ENCODE measurements at regions not wholly inside any gene's neighbourhood (a gene's known extent, or its start where the extent isn't known, plus 50 kb on each side); places are given as distances from the start of the nearest gene placed in this dataset.

GRCh38 chr9:86718388-86719049 lies 228.8 kb downstream of the GAS1 start:
- Histone ChIP-seq H4K20me1 (ENCODE audit: control insufficient read depth, insufficient read depth, low read length, poor library complexity, severe bottlenecking) (no peaks in the 10 kb centered on the region), H3K27me3 (replicated peaks in 1 of 4; ENCODE audit: control extremely low read depth in 1 of 4, control insufficient read depth in 3 of 4, insufficient read depth in 4 of 4, low read length in 3 of 4) (no peaks in the 10 kb centered on the region), H3K9ac (ENCODE audit: low read length) (no peak overlapping the region), H3K9me3 (ENCODE audit: control extremely low read depth in 1 of 3, control insufficient read depth in 2 of 3, insufficient read depth in 1 of 3, low read length in 2 of 3) (no peaks in the 10 kb centered on the region), H2AFZ (ENCODE audit: insufficient read depth, low read depth, low read length, poor library complexity, severe bottlenecking) (no peak overlapping the region), H3K4me2 (replicated peaks; ENCODE audit: low read depth, low read length, poor library complexity, severe bottlenecking) (no peak overlapping the region), H3K4me3 (ENCODE audit: control extremely low read depth in 1 of 5, extremely low read depth in 1 of 5, insufficient read depth in 1 of 5, low read depth in 2 of 5, low read length in 4 of 5) (no peak overlapping the region), H3K4me1 (ENCODE audit: control insufficient read depth in 2 of 2, insufficient read depth in 2 of 2, low read length in 2 of 2) (no peaks in the 10 kb centered on the region), H3K36me3 (replicated peaks in 1 of 2; ENCODE audit: control extremely low read depth in 1 of 2, control insufficient read depth in 1 of 2, extremely low read depth in 1 of 2, insufficient read depth in 2 of 2, low read length in 1 of 2) (no peaks in the 10 kb centered on the region), H3K79me2 (ENCODE audit: control insufficient read depth, insufficient read depth, low read length) (no peaks in the 10 kb centered on the region), H3K27ac (ENCODE audit: low read length in 2 of 2) (no peak overlapping the region)
- DNase-seq (no peak), ATAC-seq (ENCODE audit: low read depth) (no peak)
- H3K27ac Mint-ChIP-seq = no peak overlapping the region
- H3K4me3 Mint-ChIP-seq = no peak overlapping the region
- ChIA-PET POLR2A (no interaction called here), CTCF (no interaction called here)
- no peak for TF ChIP-seq CTCF (IDR thresholded peaks at IDR 0.05)
- TF ChIP-seq EZH2 (IDR thresholded peaks at IDR 0.05; ENCODE audit: borderline replicate concordance, insufficient read depth, low read depth, low read length, poor library complexity, severe bottlenecking) = no peak
- WGBS (ENCODE audit: insufficient coverage) = 99% methylated on average over 7 of the region's 11 CpGs
- H3K27me3 Mint-ChIP-seq = peaks cover 8% of the 10 kb centered on the region
- intact Hi-C loops (cut with micrococcal nuclease) = no loop called here
- H3K4me1 Mint-ChIP-seq = no peaks in the 10 kb centered on the region
- no peaks in the 10 kb centered on the region for H3K9me3 Mint-ChIP-seq (ENCODE audit: insufficient read depth)

DNA sequence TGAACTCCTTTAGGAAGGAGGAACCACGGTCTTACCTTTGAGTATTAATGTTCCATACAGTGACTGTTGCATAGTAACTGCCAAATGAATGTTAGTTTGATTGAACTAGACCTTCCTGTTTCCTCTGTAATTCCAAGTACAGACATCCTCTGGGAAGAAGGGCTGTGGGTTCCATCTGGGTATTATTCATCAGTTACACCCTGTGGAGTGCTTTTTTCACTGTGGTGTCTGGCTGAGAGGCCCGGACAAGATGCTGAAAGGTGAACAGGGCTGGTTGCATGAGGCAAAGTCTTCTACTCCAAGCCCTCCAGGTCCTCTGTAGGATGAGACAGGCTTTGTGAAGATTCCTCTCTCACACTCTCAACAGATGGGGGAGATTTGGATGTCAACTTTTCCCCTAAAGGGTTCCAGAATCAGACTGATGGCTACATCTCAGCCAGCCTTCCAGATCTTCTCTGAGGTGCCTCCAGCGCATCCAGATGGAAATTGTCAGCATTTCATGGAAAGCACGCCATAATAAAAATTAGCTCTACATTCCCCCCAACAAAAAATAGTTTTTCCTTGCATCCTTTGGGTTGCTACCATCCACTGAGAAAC lies 230.9 kb downstream of the GAS1 start:
- H3K9ac ChIP-seq (ENCODE audit: low read length) = no peak overlapping the region
- no peak overlapping the region for H2AFZ ChIP-seq (ENCODE audit: insufficient read depth, low read depth, low read length, poor library complexity, severe bottlenecking)
- Mint-ChIP-seq H3K4me1 (no peaks in the 10 kb centered on the region), H3K9me3 (ENCODE audit: insufficient read depth) (no peaks in the 10 kb centered on the region), H3K27me3 (peaks cover 8% of the 10 kb centered on the region), H3K27ac (no peak overlapping the region), H3K4me3 (no peak overlapping the region)
- no peaks in the 10 kb centered on the region for H4K20me1 ChIP-seq (ENCODE audit: control insufficient read depth, insufficient read depth, low read length, poor library complexity, severe bottlenecking)
- H3K4me2 ChIP-seq (replicated peaks; ENCODE audit: low read depth, low read length, poor library complexity, severe bottlenecking) = no peak overlapping the region
- WGBS (ENCODE audit: insufficient coverage) = no CpG with 5 or more reads among the region's 4 CpGs
- no peaks in the 10 kb centered on the region for H3K27me3 ChIP-seq (replicated peaks in 1 of 4; ENCODE audit: control extremely low read depth in 1 of 4, control insufficient read depth in 3 of 4, insufficient read depth in 4 of 4, low read length in 3 of 4)
- no peaks in the 10 kb centered on the region for H3K4me1 ChIP-seq (ENCODE audit: control insufficient read depth in 2 of 2, insufficient read depth in 2 of 2, low read length in 2 of 2)
- CTCF ChIA-PET = no interaction called here
- H3K9me3 ChIP-seq (ENCODE audit: control extremely low read depth in 1 of 3, control insufficient read depth in 2 of 3, insufficient read depth in 1 of 3, low read length in 2 of 3) = no peaks in the 10 kb centered on the region
- no peak overlapping the region for H3K27ac ChIP-seq (ENCODE audit: low read length in 2 of 2)
- ATAC-seq (ENCODE audit: low read depth) (no peak), DNase-seq (no peak)
- intact Hi-C loops (cut with micrococcal nuclease) = no loop called here
- no peaks in the 10 kb centered on the region for H3K79me2 ChIP-seq (ENCODE audit: control insufficient read depth, insufficient read depth, low read length)
- POLR2A ChIA-PET = no interaction called here
- TF ChIP-seq EZH2 (IDR thresholded peaks at IDR 0.05; ENCODE audit: borderline replicate concordance, insufficient read depth, low read depth, low read length, poor library complexity, severe bottlenecking) (no peak), CTCF (IDR thresholded peaks at IDR 0.05) (no peak)
- H3K36me3 ChIP-seq (replicated peaks in 1 of 2; ENCODE audit: control extremely low read depth in 1 of 2, control insufficient read depth in 1 of 2, extremely low read depth in 1 of 2, insufficient read depth in 2 of 2, low read length in 1 of 2) = no peaks in the 10 kb centered on the region
- H3K4me3 ChIP-seq (ENCODE audit: control extremely low read depth in 1 of 5, extremely low read depth in 1 of 5, insufficient read depth in 1 of 5, low read depth in 2 of 5, low read length in 4 of 5) = no peak overlapping the region
